GM19438 (cell line): ENCODE measurements at regions not wholly inside any gene's neighbourhood (a gene's known extent, or its start where the extent isn't known, plus 50 kb on each side); places are given as distances from the start of the nearest gene placed in this dataset.

Experiments used
- ATAC-seq: cut with Tn5 transposase; IDR thresholded peaks from one replicate; pipeline ENCODE4 v1.9.1; 2021; ENCODE audit warnings: low read depth; ENCODE audit not compliant: unreplicated experiment

- ATAC-seq: no peak
Measured at GRCh38 chr4:125072269-125072668, 242.5 kb upstream of the FAT4 start.

GRCh38 chr4:125070861-125071260, 243.9 kb upstream of the FAT4 start:
- ATAC-seq: no peak

- no peak for ATAC-seq
Measured at GRCh38 chr4:125062115-125063050, 252.4 kb upstream of the FAT4 start.

- ATAC-seq: no peak
Measured at GRCh38 chr4:125060376-125060775, 254.4 kb upstream of the FAT4 start.

- ATAC-seq: no peak
Measured at GRCh38 chr4:125049711-125050110, 265.0 kb upstream of the FAT4 start.

GRCh38 chr4:125045311-125045710, 269.4 kb upstream of the FAT4 start:
- ATAC-seq: no peak

- ATAC-seq: no peak
Measured at GRCh38 chr4:125044886-125045285, 269.9 kb upstream of the FAT4 start.

GRCh38 chr4:125043486-125043885, 271.3 kb upstream of the FAT4 start:
- ATAC-seq: no peak

GRCh38 chr4:125042041-125042440, 272.7 kb upstream of the FAT4 start:
- no peak for ATAC-seq

GRCh38 chr4:125041372-125041930, 273.3 kb upstream of the FAT4 start:
- ATAC-seq: no peak

GRCh38 chr4:125039550-125039949, 275.2 kb upstream of the FAT4 start:
- ATAC-seq: no peak

GRCh38 chr4:125022855-125023501, 291.8 kb upstream of the FAT4 start:
- no peak for ATAC-seq

- no peak for ATAC-seq
Measured at GRCh38 chr4:125021189-125021588, 293.6 kb upstream of the FAT4 start.

GRCh38 chr4:125020089-125021034, 294.4 kb upstream of the FAT4 start:
- ATAC-seq: no peak

GRCh38 chr4:125016892-125017299, 297.9 kb upstream of the FAT4 start:
- no peak for ATAC-seq

GRCh38 chr4:125013891-125014290, 300.9 kb upstream of the FAT4 start:
- ATAC-seq: no peak

GRCh38 chr4:125011646-125012045, 299.1 kb upstream of the ANKRD50 start:
- no peak for ATAC-seq

- no peak for ATAC-seq
Measured at GRCh38 chr4:125010796-125011503, 298.4 kb upstream of the ANKRD50 start.

- ATAC-seq: no peak
Measured at GRCh38 chr4:125008676-125009075, 296.1 kb upstream of the ANKRD50 start.

GRCh38 chr4:125004676-125005075, 292.1 kb upstream of the ANKRD50 start:
- ATAC-seq: no peak
